ENCODE measurements at regions not wholly inside any gene's neighbourhood (a gene's known extent, or its start where the extent isn't known, plus 50 kb on each side); places are given as distances from the start of the nearest gene placed in this dataset.

DNA sequence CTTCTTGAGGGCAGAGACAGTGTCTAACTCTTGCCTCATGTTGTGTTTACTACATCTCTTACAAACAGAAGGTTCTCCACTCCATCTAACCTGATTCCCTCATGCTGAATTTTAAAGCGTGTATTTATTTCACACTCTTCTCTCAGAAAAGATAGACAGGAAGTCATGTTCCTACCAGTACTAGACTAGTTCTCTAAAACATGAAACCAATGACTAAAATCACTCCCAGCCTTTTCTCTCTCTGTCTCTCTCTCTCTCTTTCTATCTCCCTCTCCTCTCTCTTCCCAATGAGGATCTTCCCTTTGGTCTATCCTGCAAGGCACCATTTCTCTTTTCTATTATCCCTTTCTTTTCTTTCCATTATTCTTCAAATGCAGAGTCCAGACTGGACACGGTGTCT, 391.9 kb upstream of the CADM1 start:
- no peak overlapping the region for H3K9ac ChIP-seq (ENCODE audit: low read length)
- H3K4me2 ChIP-seq (ENCODE audit: low read length) = no peak overlapping the region
- H3K9me2 ChIP-seq (ENCODE audit: low read depth, low read length) = no peaks in the 10 kb centered on the region
- H3K79me2 ChIP-seq (ENCODE audit: insufficient read depth, low read length) = no peaks in the 10 kb centered on the region
- H3K27ac ChIP-seq (ENCODE audit: low read depth, low read length, poor library complexity, severe bottlenecking) = no peak overlapping the region
- H2AFZ ChIP-seq (ENCODE audit: low read length) = no peak overlapping the region
- no peaks in the 10 kb centered on the region for H3K4me1 ChIP-seq (ENCODE audit: insufficient read depth, low read length, severe bottlenecking)
- no peaks in the 10 kb centered on the region for H3K9me3 ChIP-seq (ENCODE audit: low read length)
- H4K20me1 ChIP-seq (ENCODE audit: insufficient read depth, low read length) = no peaks in the 10 kb centered on the region
- H3K36me3 ChIP-seq (ENCODE audit: insufficient read depth, low read length) = no peaks in the 10 kb centered on the region
- no peaks in the 10 kb centered on the region for H3K27me3 ChIP-seq (ENCODE audit: insufficient read depth, low read length)
- no peak overlapping the region for H3K4me3 ChIP-seq (ENCODE audit: low read depth, low read length, poor library complexity, severe bottlenecking)
- H3F3A ChIP-seq (ENCODE audit: insufficient read depth, low read length) = no peaks in the 10 kb centered on the region
- TF ChIP-seq EZH2 (IDR thresholded peaks at IDR 0.05; ENCODE audit: borderline replicate concordance, low read length) = no peak
- TF ChIP-seq, protein P1, sequence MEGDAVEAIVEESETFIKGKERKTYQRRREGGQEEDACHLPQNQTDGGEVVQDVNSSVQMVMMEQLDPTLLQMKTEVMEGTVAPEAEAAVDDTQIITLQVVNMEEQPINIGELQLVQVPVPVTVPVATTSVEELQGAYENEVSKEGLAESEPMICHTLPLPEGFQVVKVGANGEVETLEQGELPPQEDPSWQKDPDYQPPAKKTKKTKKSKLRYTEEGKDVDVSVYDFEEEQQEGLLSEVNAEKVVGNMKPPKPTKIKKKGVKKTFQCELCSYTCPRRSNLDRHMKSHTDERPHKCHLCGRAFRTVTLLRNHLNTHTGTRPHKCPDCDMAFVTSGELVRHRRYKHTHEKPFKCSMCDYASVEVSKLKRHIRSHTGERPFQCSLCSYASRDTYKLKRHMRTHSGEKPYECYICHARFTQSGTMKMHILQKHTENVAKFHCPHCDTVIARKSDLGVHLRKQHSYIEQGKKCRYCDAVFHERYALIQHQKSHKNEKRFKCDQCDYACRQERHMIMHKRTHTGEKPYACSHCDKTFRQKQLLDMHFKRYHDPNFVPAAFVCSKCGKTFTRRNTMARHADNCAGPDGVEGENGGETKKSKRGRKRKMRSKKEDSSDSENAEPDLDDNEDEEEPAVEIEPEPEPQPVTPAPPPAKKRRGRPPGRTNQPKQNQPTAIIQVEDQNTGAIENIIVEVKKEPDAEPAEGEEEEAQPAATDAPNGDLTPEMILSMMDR (IDR thresholded peaks at IDR 0.05; ENCODE audit: low read length) = no peak

DNA sequence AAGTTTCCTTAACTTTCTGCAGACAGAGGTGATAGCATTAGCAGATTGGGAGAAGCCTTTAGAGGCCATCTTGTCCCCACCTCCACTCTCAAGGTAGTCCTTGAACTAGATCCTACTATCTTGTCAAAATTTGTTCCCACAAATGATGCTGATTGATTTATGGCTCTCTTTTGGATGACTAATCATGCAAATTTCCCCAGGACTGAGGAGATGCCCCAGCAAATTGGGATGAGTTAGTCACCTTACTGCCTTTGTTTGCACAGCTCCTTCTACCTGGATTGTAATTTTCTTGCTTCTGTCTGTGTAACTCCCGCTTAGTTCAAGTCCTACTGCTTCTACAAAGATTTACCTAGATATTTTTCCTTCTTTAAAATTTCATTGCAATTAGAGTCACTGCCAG, 391.4 kb upstream of the CADM1 start:
- TF ChIP-seq, protein P1 (IDR thresholded peaks at IDR 0.05; ENCODE audit: low read length) = no peak
- no peak for TF ChIP-seq EZH2 (IDR thresholded peaks at IDR 0.05; ENCODE audit: borderline replicate concordance, low read length)

GRCh38 chr11:115894176-115894575, 390.0 kb upstream of the CADM1 start:
- H3K4me1 ChIP-seq (ENCODE audit: insufficient read depth, low read length, severe bottlenecking) = no peaks in the 10 kb centered on the region
- no peaks in the 10 kb centered on the region for H3K9me2 ChIP-seq (ENCODE audit: low read depth, low read length)
- no peaks in the 10 kb centered on the region for H3F3A ChIP-seq (ENCODE audit: insufficient read depth, low read length)
- no peak overlapping the region for H3K4me2 ChIP-seq (ENCODE audit: low read length)
- TF ChIP-seq, protein P1 (IDR thresholded peaks at IDR 0.05; ENCODE audit: low read length) = no peak
- no peak for TF ChIP-seq EZH2 (IDR thresholded peaks at IDR 0.05; ENCODE audit: borderline replicate concordance, low read length)
- no peak overlapping the region for H3K27ac ChIP-seq (ENCODE audit: low read depth, low read length, poor library complexity, severe bottlenecking)
- no peak overlapping the region for H2AFZ ChIP-seq (ENCODE audit: low read length)
- no peaks in the 10 kb centered on the region for H3K9me3 ChIP-seq (ENCODE audit: low read length)
- no peaks in the 10 kb centered on the region for H3K79me2 ChIP-seq (ENCODE audit: insufficient read depth, low read length)
- H3K27me3 ChIP-seq (ENCODE audit: insufficient read depth, low read length) = no peaks in the 10 kb centered on the region
- H3K9ac ChIP-seq (ENCODE audit: low read length) = no peak overlapping the region
- no peaks in the 10 kb centered on the region for H3K36me3 ChIP-seq (ENCODE audit: insufficient read depth, low read length)
- no peak overlapping the region for H3K4me3 ChIP-seq (ENCODE audit: low read depth, low read length, poor library complexity, severe bottlenecking)
- no peaks in the 10 kb centered on the region for H4K20me1 ChIP-seq (ENCODE audit: insufficient read depth, low read length)

More for the DNA sequence above, 391.4 kb upstream of the CADM1 start:
- Histone ChIP-seq H3K36me3 (ENCODE audit: insufficient read depth, low read length) (no peaks in the 10 kb centered on the region), H3K4me2 (ENCODE audit: low read length) (no peak overlapping the region), H4K20me1 (ENCODE audit: insufficient read depth, low read length) (no peaks in the 10 kb centered on the region), H3K27me3 (ENCODE audit: insufficient read depth, low read length) (no peaks in the 10 kb centered on the region), H3K27ac (ENCODE audit: low read depth, low read length, poor library complexity, severe bottlenecking) (no peak overlapping the region), H3K4me3 (ENCODE audit: low read depth, low read length, poor library complexity, severe bottlenecking) (no peak overlapping the region), H3F3A (ENCODE audit: insufficient read depth, low read length) (no peaks in the 10 kb centered on the region), H2AFZ (ENCODE audit: low read length) (no peak overlapping the region), H3K9ac (ENCODE audit: low read length) (no peak overlapping the region), H3K9me2 (ENCODE audit: low read depth, low read length) (no peaks in the 10 kb centered on the region), H3K9me3 (ENCODE audit: low read length) (no peaks in the 10 kb centered on the region), H3K4me1 (ENCODE audit: insufficient read depth, low read length, severe bottlenecking) (no peaks in the 10 kb centered on the region), H3K79me2 (ENCODE audit: insufficient read depth, low read length) (no peaks in the 10 kb centered on the region)

All from OCI-LY1 (cell line).